RWPE1 (cell line): ENCODE measurements at regions not wholly inside any gene's neighbourhood (a gene's known extent, or its start where the extent isn't known, plus 50 kb on each side); places are given as distances from the start of the nearest gene placed in this dataset.

Experiments used
- CTCF ChIA-PET: fragments of 350-600 bp; sonication (Branson Sonifier 250); formaldehyde crosslinking; extraction: SDS; loops from one replicate; lab custom pipeline; 2021; lab: Yijun Ruan, JAX
- POLR2A ChIA-PET: fragments of 400-600 bp; formaldehyde crosslinking; extraction: SDS; loops from one replicate; lab custom pipeline; 2020; ENCODE audit warnings: antibody characterized with exemption; ENCODE audit not compliant: low non-redundant PET; lab: Yijun Ruan, JAX
- DNase-seq: peaks from one replicate; pipeline ENCODE4 v3.0.0; 2012; ENCODE audit warnings: low spot score
- H3K27ac ChIP-seq: fragments of 450-650 bp; 2 replicates; pipeline ENCODE4 v1.5.1; 2017
- TF ChIP-seq, protein P1 (sequence below): fragments of 450-650 bp; conservative IDR thresholded peaks from 2 replicates; pipeline ENCODE4 v1.5.1; 2017; ENCODE audit warnings: low read depth, mild to moderate bottlenecking

DNA sequence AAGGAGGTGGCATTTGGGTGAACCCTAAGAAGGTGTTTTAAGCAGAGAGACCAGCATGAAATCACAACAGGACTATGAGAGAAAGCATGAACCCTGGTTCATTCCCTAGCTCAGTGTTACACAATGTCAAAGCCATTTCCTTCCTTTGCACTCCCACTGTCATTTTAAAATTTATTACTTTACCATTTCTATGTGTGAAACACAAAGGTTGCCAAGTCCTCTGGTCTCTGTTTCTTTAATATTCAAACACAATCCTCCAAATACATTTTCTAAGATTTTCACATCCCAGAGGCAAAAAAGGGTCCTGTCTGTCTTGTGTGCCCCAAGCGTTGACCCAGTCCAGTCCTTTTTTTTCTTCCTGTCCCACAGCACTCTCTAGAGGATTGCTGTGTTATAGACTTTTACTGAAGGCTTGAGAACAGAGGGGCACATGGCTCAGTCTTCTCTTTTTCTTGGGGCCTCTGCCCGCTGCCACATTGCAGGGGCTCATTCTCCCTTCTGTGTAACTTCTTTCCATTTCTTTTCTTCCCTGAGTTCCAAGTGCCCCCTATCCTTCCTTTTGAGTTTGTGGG lies 78.6 kb upstream of the SLC28A3 start:
- CTCF ChIA-PET = no interaction called here
- POLR2A ChIA-PET = no interaction called here
- no peak overlapping the region for H3K27ac ChIP-seq
- DNase-seq = no peak
- TF ChIP-seq, protein P1, sequence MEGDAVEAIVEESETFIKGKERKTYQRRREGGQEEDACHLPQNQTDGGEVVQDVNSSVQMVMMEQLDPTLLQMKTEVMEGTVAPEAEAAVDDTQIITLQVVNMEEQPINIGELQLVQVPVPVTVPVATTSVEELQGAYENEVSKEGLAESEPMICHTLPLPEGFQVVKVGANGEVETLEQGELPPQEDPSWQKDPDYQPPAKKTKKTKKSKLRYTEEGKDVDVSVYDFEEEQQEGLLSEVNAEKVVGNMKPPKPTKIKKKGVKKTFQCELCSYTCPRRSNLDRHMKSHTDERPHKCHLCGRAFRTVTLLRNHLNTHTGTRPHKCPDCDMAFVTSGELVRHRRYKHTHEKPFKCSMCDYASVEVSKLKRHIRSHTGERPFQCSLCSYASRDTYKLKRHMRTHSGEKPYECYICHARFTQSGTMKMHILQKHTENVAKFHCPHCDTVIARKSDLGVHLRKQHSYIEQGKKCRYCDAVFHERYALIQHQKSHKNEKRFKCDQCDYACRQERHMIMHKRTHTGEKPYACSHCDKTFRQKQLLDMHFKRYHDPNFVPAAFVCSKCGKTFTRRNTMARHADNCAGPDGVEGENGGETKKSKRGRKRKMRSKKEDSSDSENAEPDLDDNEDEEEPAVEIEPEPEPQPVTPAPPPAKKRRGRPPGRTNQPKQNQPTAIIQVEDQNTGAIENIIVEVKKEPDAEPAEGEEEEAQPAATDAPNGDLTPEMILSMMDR = no peak

GRCh38 chr9:84424931-84425330 lies 84.4 kb upstream of the SLC28A3 start:
- ChIA-PET CTCF (interaction anchor here (0.8 kb wide), 1 partner anchor 638 kb away, joined by 3 read pairs; no protein-coding TSS in a partner anchor), POLR2A (no interaction called here)
- no peak for DNase-seq
- no peak overlapping the region for H3K27ac ChIP-seq
- TF ChIP-seq, protein P1 = no peak

DNA sequence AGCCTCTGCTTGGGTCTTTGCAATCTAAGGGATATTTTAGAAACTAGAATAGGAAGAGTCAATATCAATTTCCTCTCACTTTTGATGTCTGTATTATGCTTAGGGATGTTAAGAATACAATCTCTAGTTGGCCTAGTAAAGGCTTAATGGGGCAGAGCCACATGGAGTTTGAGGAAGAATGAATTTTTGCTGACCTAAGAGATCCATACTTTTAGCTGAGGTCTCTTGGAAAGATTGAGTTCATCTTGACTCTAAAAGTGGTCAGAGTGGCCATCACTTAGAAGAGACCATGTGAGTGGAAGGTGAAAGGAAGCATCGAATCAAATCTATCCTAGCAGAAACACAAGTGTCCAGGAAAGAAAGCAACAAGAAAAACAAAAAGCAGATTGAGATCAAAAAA lies 92.2 kb upstream of the SLC28A3 start:
- POLR2A ChIA-PET = no interaction called here
- CTCF ChIA-PET = interaction anchor here (0.7 kb wide), 2 partner anchors 23 to 557 kb away, joined by 6 read pairs; no protein-coding TSS in a partner anchor
- TF ChIP-seq, protein P1 = no peak
- DNase-seq = no peak
- no peak overlapping the region for H3K27ac ChIP-seq

DNA sequence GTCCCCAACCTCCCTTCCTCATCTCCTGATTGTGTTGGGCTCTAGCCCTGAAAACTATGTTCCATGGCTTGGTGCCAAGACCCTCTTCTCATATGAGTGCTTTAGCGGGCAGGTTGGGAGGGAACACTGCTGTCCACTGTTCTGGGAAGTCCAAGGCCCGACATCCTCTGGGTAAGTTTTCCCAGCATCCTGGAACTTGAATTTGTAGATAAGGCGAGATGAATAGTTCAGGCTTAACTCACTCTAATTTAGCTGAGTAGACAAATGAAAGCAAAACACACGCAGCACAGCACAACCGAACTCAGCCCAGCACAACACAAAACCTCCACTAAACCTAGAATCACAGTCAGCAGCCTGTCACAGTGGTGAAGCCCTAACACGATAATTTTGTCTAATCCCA lies 95.3 kb upstream of the SLC28A3 start:
- H3K27ac ChIP-seq = no peak overlapping the region
- ChIA-PET POLR2A (no interaction called here), CTCF (no interaction called here)
- TF ChIP-seq, protein P1 = no peak
- DNase-seq = no peak

DNA sequence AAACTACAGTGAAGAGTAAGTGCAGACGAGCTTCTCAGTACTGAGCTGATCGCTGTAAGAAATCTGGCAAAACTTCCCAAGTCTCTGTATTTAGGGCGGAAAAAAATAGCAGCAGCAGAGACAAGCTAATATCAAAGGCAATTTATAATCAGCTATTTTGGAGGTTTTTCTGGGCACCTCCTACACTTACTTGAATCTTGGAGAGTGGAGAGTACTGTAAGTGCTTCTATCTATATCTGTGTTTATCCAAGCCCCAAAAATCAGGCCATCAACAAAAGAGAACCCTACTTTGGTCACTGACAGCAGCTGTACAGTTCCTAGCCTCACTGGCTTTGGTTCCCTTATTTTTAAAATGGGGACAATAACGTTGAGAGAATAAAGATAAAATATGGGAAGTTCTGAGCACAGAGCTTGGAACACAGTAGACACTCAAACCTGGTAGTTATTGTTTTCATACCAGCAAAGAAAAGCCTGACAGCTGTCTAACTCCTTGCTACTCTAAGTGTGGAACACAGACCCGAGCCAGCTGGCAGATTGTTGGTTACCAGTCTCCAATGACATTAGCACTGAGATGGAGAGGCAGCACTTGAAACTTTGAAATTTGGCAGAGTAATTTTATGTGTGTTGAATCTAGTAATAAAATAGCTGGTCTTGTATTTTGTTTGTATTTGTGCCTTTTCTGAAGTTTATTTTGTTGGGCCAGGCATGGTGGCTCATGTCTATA lies 96.0 kb upstream of the SLC28A3 start:
- POLR2A ChIA-PET = no interaction called here
- H3K27ac ChIP-seq = no peak overlapping the region
- TF ChIP-seq, protein P1 = no peak
- DNase-seq = no peak
- CTCF ChIA-PET = no interaction called here

DNA sequence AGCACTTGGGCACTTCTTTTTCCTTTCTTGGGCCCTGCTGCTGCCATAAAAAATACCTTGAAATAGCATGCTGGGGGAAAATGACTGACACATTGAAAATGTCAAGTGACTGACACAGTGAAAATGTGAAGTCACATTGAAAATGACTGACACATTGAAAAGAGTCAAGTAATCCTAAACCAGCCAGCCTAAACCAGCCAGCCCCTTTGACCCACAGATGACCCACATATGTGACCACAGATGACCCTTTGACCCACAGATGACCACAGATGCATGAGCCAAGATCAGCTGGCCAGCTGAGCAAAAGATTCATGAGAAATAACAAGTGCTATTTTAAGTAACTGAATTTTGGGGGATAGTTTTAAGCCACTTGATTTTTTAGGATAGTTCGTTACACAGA lies 97.8 kb upstream of the SLC28A3 start:
- DNase-seq = no peak
- ChIA-PET CTCF (no interaction called here), POLR2A (no interaction called here)
- H3K27ac ChIP-seq = no peak overlapping the region
- TF ChIP-seq, protein P1 = no peak
